ENCODE measurements at regions not wholly inside any gene's neighbourhood (a gene's known extent, or its start where the extent isn't known, plus 50 kb on each side); places are given as distances from the start of the nearest gene placed in this dataset.

DNA sequence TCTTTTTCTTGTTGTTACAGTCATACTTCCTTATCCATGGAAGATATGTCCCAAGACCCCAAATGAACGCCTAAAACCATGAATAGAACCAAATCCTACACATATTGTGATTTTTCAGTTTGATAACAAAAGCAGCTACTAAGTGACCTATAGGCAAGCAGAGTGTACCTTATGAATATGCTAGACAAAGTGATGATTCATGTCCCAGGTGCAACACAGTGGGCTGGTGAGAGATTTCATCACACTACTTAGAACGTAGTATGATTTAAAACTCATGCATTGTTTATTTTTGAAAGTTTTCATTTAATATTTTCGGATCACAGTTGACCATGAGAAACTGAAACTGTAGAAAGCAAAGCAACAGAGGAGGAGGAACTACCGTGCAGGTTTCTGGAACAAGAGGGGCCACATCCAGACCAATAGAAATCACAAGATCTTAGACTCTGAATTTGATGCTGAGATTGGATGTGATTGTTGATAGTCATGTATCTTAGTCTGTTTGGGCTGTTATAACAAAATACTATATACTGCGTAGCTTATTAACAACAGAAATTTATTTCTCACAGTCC, 470.8 kb upstream of the VRK2 start:
- TF ChIP-seq, protein P1, sequence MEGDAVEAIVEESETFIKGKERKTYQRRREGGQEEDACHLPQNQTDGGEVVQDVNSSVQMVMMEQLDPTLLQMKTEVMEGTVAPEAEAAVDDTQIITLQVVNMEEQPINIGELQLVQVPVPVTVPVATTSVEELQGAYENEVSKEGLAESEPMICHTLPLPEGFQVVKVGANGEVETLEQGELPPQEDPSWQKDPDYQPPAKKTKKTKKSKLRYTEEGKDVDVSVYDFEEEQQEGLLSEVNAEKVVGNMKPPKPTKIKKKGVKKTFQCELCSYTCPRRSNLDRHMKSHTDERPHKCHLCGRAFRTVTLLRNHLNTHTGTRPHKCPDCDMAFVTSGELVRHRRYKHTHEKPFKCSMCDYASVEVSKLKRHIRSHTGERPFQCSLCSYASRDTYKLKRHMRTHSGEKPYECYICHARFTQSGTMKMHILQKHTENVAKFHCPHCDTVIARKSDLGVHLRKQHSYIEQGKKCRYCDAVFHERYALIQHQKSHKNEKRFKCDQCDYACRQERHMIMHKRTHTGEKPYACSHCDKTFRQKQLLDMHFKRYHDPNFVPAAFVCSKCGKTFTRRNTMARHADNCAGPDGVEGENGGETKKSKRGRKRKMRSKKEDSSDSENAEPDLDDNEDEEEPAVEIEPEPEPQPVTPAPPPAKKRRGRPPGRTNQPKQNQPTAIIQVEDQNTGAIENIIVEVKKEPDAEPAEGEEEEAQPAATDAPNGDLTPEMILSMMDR (IDR thresholded peaks at IDR 0.05) = no peak
- no peak for TF ChIP-seq POLR2A (IDR thresholded peaks at IDR 0.05)

Measured in tibial nerve (tissue), 3 donors.